OCI-LY7 (cell line): ENCODE measurements at regions not wholly inside any gene's neighbourhood (a gene's known extent, or its start where the extent isn't known, plus 50 kb on each side); places are given as distances from the start of the nearest gene placed in this dataset.

Experiments used
- BruUV-seq: library from RNA; stranded (reverse); fragments of 400-500 nt; replicated peaks from 2 replicates; lab custom pipeline; 2021; lab: Mats Ljungman, UMichigan
- CTCF ChIA-PET: fragments of 300-600 bp; sonication (Branson Sonifier 250); formaldehyde crosslinking; loops from one replicate; lab custom pipeline; 2022; ENCODE audit warnings: antibody characterized with exemption; ENCODE audit not compliant: unreplicated experiment; lab: Charles Lee
- POLR2A ChIA-PET: fragments of 300-600 bp; sonication (Branson Sonifier 250); formaldehyde crosslinking; loops from one replicate; lab custom pipeline; 2022; ENCODE audit warnings: antibody characterized with exemption; lab: Charles Lee
- DNase-seq: peaks from one replicate; pipeline ENCODE4 v3.0.0-alpha.2; 2015; ENCODE audit warnings: low spot score
- H2AFZ ChIP-seq: fragments of 200-600 bp; sonication (generic), shearing (Covaris generic); 2 replicates; pipeline ENCODE4 v1.6.1; 2014; ENCODE audit warnings: mild to moderate bottlenecking, antibody characterized with exemption, low read length, moderate library complexity
- H3K27ac ChIP-seq: fragments of 200-600 bp; sonication (generic); 2 replicates; pipeline ENCODE4 v1.5.1; 2014; ENCODE audit warnings: mixed run types, low read depth, mild to moderate bottlenecking, moderate library complexity, low read length, inconsistent platforms; ENCODE audit not compliant: poor library complexity, severe bottlenecking
- H3K36me3 ChIP-seq: fragments of 200-600 bp; sonication (generic); 2 replicates; pipeline ENCODE4 v1.6.1; 2014; ENCODE audit warnings: mild to moderate bottlenecking, antibody characterized with exemption, low read length, moderate library complexity, mixed read lengths; ENCODE audit not compliant: insufficient read depth
- H3K4me1 ChIP-seq: fragments of 200-600 bp; sonication (generic); 2 replicates; pipeline ENCODE4 v1.5.1; 2014; ENCODE audit warnings: mild to moderate bottlenecking, low read length; ENCODE audit not compliant: insufficient read depth, poor library complexity, severe bottlenecking
- H3K4me2 ChIP-seq: fragments of 200-600 bp; sonication (generic); 2 replicates; pipeline ENCODE4 v1.6.1; 2014; ENCODE audit warnings: mild to moderate bottlenecking, low read length
- H3K4me3 ChIP-seq: fragments of 200-600 bp; sonication (generic); 2 replicates; pipeline ENCODE4 v1.5.1; 2014; ENCODE audit warnings: mild to moderate bottlenecking, low read depth, low read length; ENCODE audit not compliant: poor library complexity, severe bottlenecking
- H3K79me2 ChIP-seq: fragments of 200-600 bp; sonication (generic); 2 replicates; pipeline ENCODE4 v1.6.1; 2016; ENCODE audit warnings: low read depth, mild to moderate bottlenecking, low read length, moderate library complexity, mixed read lengths; ENCODE audit not compliant: insufficient read depth
- H3K9me2 ChIP-seq: fragments of 200-600 bp; sonication (generic); 2 replicates; pipeline ENCODE4 v1.6.1; 2016; ENCODE audit warnings: mild to moderate bottlenecking, low read length, mixed read lengths; ENCODE audit not compliant: insufficient read depth
- H3K9me3 ChIP-seq: fragments of 200-600 bp; sonication (generic); 2 replicates; pipeline ENCODE4 v1.6.1; 2014; ENCODE audit warnings: mild to moderate bottlenecking, mixed run types, low read length, mixed read lengths
- H4K20me1 ChIP-seq: fragments of 200-600 bp; sonication (generic); 2 replicates; pipeline ENCODE4 v1.6.1; 2014; ENCODE audit warnings: mild to moderate bottlenecking, antibody characterized with exemption, low read length, moderate library complexity, mixed read lengths; ENCODE audit not compliant: insufficient read depth
- CTCF ChIP-seq: fragments of 200-600 bp; sonication (generic); conservative IDR thresholded peaks from 2 replicates; pipeline ENCODE4 v1.5.1; 2014; ENCODE audit warnings: mild to moderate bottlenecking, antibody characterized with exemption, low read length, moderate library complexity, mixed read lengths
- EZH2phosphoT487 ChIP-seq: fragments of 200-600 bp; sonication (generic); IDR thresholded peaks from 2 replicates; pipeline ENCODE4 v1.6.1; 2018; ENCODE audit warnings: low read depth, borderline replicate concordance, mild to moderate bottlenecking, mixed run types, antibody characterized with exemption, low read length, moderate library complexity, mixed read lengths
- intact Hi-C: fragments of 100-400 bp; cut with micrococcal nuclease; formaldehyde crosslinking; loops from one replicate; pipeline ENCODE4 v1.10.0; 2022; ENCODE audit not compliant: unreplicated experiment

- BruUV-seq, result no TSS peak
- Histone ChIP-seq H3K27ac (no peak overlapping the region), H2AFZ (no peak overlapping the region), H3K9me2 (no peaks in the 10 kb centered on the region), H3K4me3 (no peak overlapping the region), H3K4me2 (no peak overlapping the region), H4K20me1 (no peaks in the 10 kb centered on the region), H3K79me2 (no peaks in the 10 kb centered on the region), H3K4me1 (no peaks in the 10 kb centered on the region), H3K36me3 (no peaks in the 10 kb centered on the region), H3K9me3 (no peaks in the 10 kb centered on the region)
- DNase-seq, result no peak
- TF ChIP-seq CTCF (no peak), EZH2phosphoT487 (no peak)
- intact Hi-C loops, result no loop called here
- ChIA-PET CTCF (no interaction called here), POLR2A (no interaction called here)
Measured at GRCh38 chr17:52209507-52209906, 51.0 kb upstream of the CA10 start.
